ENCODE measurements at regions not wholly inside any gene's neighbourhood (a gene's known extent, or its start where the extent isn't known, plus 50 kb on each side); places are given as distances from the start of the nearest gene placed in this dataset.
A peak's percentile ranks its signal among the peaks of the same experiment; 100 is the strongest.

DNA sequence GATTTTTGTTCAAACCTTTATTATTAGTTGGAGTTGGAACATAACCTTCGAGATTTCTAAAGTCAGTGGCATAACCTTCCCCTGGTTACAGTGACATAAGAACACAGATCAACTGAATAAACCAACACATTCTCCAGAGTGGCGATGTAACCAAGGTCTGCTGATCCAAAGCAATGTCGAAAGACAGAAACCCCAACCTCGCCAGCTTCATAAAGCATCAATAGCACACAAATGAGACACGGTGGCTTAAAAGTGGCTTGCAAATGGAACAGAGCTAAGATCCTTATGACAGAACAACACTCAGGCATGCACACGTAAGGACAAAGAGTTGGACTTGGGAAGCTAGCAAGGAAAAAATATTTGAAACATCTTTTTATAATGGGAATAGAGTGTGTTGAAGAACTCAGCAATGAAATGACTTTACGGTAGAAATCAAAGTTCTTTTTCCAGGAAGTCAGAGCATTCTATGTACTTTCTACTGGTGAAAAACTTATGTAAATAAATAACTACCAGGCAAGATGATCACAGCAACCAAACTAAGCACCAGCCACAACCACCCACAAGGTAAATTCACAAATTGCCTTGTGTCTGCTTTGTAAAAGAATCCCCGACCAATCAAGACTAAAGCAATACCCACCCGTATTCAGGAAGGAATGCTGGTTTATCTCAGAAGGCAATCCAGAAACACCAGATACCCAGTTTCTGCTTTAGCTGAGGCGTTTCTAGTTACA, 61.0 kb upstream of the NHSL1 start:
- H2BK12ac ChIP-seq (ENCODE audit: insufficient read length, low read depth, low read length): no peak overlapping the region
- no peak overlapping the region for H4K91ac ChIP-seq (ENCODE audit: insufficient read length, low read depth, low read length)
- Mint-ChIP-seq H3K4me3 (no peak overlapping the region), H3K36me3 (ENCODE audit: insufficient read depth in 1 of 3, low read depth in 3 of 3) (no peaks in the 10 kb centered on the region; a peak in 2 of 7 replicates), H3K27ac (peak overlapping the region in 1 of 3 experiments; percentile 17; a peak in 2 of 7 replicates), H3K27me3 (ENCODE audit: low read depth) (no peaks in the 10 kb centered on the region), H3K9me3 (no peaks in the 10 kb centered on the region), H3K4me1 (peaks cover 50 to 66% of the 10 kb centered on the region in 2 experiments)
- H3K4ac ChIP-seq (ENCODE audit: low read depth, low read length): no peak overlapping the region
- H4K20me1 ChIP-seq (ENCODE audit: control insufficient read depth, insufficient read depth, insufficient read length): no peaks in the 10 kb centered on the region
- no peak overlapping the region for H3K56ac ChIP-seq (ENCODE audit: insufficient read length, low read depth, low read length)
- DNase-seq: no peak
- TF ChIP-seq, protein P1, sequence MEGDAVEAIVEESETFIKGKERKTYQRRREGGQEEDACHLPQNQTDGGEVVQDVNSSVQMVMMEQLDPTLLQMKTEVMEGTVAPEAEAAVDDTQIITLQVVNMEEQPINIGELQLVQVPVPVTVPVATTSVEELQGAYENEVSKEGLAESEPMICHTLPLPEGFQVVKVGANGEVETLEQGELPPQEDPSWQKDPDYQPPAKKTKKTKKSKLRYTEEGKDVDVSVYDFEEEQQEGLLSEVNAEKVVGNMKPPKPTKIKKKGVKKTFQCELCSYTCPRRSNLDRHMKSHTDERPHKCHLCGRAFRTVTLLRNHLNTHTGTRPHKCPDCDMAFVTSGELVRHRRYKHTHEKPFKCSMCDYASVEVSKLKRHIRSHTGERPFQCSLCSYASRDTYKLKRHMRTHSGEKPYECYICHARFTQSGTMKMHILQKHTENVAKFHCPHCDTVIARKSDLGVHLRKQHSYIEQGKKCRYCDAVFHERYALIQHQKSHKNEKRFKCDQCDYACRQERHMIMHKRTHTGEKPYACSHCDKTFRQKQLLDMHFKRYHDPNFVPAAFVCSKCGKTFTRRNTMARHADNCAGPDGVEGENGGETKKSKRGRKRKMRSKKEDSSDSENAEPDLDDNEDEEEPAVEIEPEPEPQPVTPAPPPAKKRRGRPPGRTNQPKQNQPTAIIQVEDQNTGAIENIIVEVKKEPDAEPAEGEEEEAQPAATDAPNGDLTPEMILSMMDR (conservative IDR thresholded peaks at IDR 0.05): no peak
- no peak overlapping the region for H4K8ac ChIP-seq (replicated peaks; ENCODE audit: insufficient read length, low read depth, low read length)
- H3K9me3 ChIP-seq (ENCODE audit: control insufficient read depth, low read depth, low read length): no peaks in the 10 kb centered on the region
- no peak overlapping the region for H2BK120ac ChIP-seq (ENCODE audit: low read depth, low read length, poor library complexity, severe bottlenecking)
- no peak overlapping the region for H3K14ac ChIP-seq (ENCODE audit: insufficient read depth, low read length)
- H3K9ac ChIP-seq (ENCODE audit: extremely low read depth, insufficient read length, low read length): no peak overlapping the region
- no peak overlapping the region for H3T11ph ChIP-seq (ENCODE audit: low read length)
- whole genome bisulfite sequencing (ENCODE audit: extremely low coverage, insufficient read length, low lambda C conversion rate): no CpG with 5 or more reads among the region's 10 CpGs
- H2BK15ac ChIP-seq (ENCODE audit: low read depth, low read length): no peak overlapping the region
- H3K27ac ChIP-seq (ENCODE audit: insufficient read length, low read depth, low read length): no peak overlapping the region
- H3K4me1 ChIP-seq (ENCODE audit: insufficient read depth, low read length): peaks cover 3% of the 10 kb centered on the region; the same call in 1 of the 2 replicates
- no peak overlapping the region for H2BK5ac ChIP-seq (ENCODE audit: insufficient read length, low read length)
- peaks cover 3% of the 10 kb centered on the region; the same call in 1 of the 2 replicates for H3K79me2 ChIP-seq (ENCODE audit: insufficient read depth, low read length)
- no peaks in the 10 kb centered on the region for H3K23me2 ChIP-seq (ENCODE audit: insufficient read length, low read depth, low read length, poor library complexity, severe bottlenecking)
- no peak overlapping the region for H3K18ac ChIP-seq (ENCODE audit: insufficient read length, low read depth, low read length)
- H2BK20ac ChIP-seq (ENCODE audit: low read depth, low read length, poor library complexity, severe bottlenecking): no peak overlapping the region
- no peak overlapping the region for H2AK5ac ChIP-seq (ENCODE audit: insufficient read length, low read length)
- no peaks in the 10 kb centered on the region for H3K27me3 ChIP-seq (ENCODE audit: insufficient read depth, low read length)
- no peaks in the 10 kb centered on the region for H3K79me1 ChIP-seq (ENCODE audit: insufficient read depth, low read depth, low read length, poor library complexity, severe bottlenecking)
- no peak overlapping the region for H2AFZ ChIP-seq (ENCODE audit: low read length)
- H4K5ac ChIP-seq (ENCODE audit: insufficient read length, low read depth, low read length): no peak overlapping the region
- H3K23ac ChIP-seq (ENCODE audit: insufficient read length, low read depth, low read length): no peak overlapping the region
- no peak overlapping the region for H3K4me2 ChIP-seq (ENCODE audit: insufficient read depth, insufficient read length, low read length)
